Activated CD4-positive, alpha-beta T cell treated with anti-CD3 and anti-CD28 coated beads, Interleukin-10, Interleukin-2, amounts not matched to agents 100 ng/mL and 50 ng/mL, durations not matched to agents 16 hours and 8 hours (primary cell): ENCODE measurements at regions not wholly inside any gene's neighbourhood (a gene's known extent, or its start where the extent isn't known, plus 50 kb on each side); places are given as distances from the start of the nearest gene placed in this dataset.

Source experiments
- DNase-seq: peaks from one replicate; pipeline ENCODE4 v3.0.0-alpha.2; 2020

- no peak for DNase-seq
These were observed 336.5 kb upstream of the TGFBR2 start for GRCh38 chr3:30269751-30270445.

- no peak for DNase-seq
These were observed 334.6 kb upstream of the TGFBR2 start for GRCh38 chr3:30271781-30272180.

- no peak for DNase-seq
These were observed 332.9 kb upstream of the TGFBR2 start for GRCh38 chr3:30273304-30274072.

- DNase-seq: no peak
These were observed 328.9 kb upstream of the TGFBR2 start for GRCh38 chr3:30277494-30277893.

GRCh38 chr3:30281526-30281925 lies 324.9 kb upstream of the TGFBR2 start:
- DNase-seq: no peak

GRCh38 chr3:30282154-30282696 lies 324.2 kb upstream of the TGFBR2 start:
- no peak for DNase-seq

- DNase-seq: peak; percentile 4
These were observed 321.0 kb upstream of the TGFBR2 start for GRCh38 chr3:30285188-30286006.

- peak; percentile 84 for DNase-seq
These were observed 320.3 kb upstream of the TGFBR2 start for GRCh38 chr3:30286007-30286669.

GRCh38 chr3:30286811-30287210 lies 319.6 kb upstream of the TGFBR2 start:
- peak; percentile 64 for DNase-seq

GRCh38 chr3:30288830-30289229 lies 317.6 kb upstream of the TGFBR2 start:
- no peak for DNase-seq

GRCh38 chr3:30289324-30289723 lies 317.1 kb upstream of the TGFBR2 start:
- DNase-seq: peak; percentile 43

- peak; percentile 15 for DNase-seq
These were observed 316.6 kb upstream of the TGFBR2 start for GRCh38 chr3:30289766-30290165.

- DNase-seq: no peak
These were observed 315.9 kb upstream of the TGFBR2 start for GRCh38 chr3:30290479-30290878.

- peak; percentile 52 for DNase-seq
These were observed 314.1 kb upstream of the TGFBR2 start for GRCh38 chr3:30292192-30292893.

- no peak for DNase-seq
These were observed 312.7 kb upstream of the TGFBR2 start for GRCh38 chr3:30293621-30294240.

- no peak for DNase-seq
These were observed 312.1 kb upstream of the TGFBR2 start for GRCh38 chr3:30294241-30294667.

- DNase-seq: no peak
These were observed 309.3 kb upstream of the TGFBR2 start for GRCh38 chr3:30297112-30297511.

- DNase-seq: no peak
These were observed 306.6 kb upstream of the TGFBR2 start for GRCh38 chr3:30299674-30300385.

GRCh38 chr3:30300809-30301208 lies 305.6 kb upstream of the TGFBR2 start:
- no peak for DNase-seq

- DNase-seq: peak; percentile 49
These were observed 304.4 kb upstream of the TGFBR2 start for GRCh38 chr3:30302027-30302426.

GRCh38 chr3:30303770-30304169 lies 302.6 kb upstream of the TGFBR2 start:
- DNase-seq: no peak
